ENCODE measurements at regions not wholly inside any gene's neighbourhood (a gene's known extent, or its start where the extent isn't known, plus 50 kb on each side); places are given as distances from the start of the nearest gene placed in this dataset.

- TF ChIP-seq, protein P1, sequence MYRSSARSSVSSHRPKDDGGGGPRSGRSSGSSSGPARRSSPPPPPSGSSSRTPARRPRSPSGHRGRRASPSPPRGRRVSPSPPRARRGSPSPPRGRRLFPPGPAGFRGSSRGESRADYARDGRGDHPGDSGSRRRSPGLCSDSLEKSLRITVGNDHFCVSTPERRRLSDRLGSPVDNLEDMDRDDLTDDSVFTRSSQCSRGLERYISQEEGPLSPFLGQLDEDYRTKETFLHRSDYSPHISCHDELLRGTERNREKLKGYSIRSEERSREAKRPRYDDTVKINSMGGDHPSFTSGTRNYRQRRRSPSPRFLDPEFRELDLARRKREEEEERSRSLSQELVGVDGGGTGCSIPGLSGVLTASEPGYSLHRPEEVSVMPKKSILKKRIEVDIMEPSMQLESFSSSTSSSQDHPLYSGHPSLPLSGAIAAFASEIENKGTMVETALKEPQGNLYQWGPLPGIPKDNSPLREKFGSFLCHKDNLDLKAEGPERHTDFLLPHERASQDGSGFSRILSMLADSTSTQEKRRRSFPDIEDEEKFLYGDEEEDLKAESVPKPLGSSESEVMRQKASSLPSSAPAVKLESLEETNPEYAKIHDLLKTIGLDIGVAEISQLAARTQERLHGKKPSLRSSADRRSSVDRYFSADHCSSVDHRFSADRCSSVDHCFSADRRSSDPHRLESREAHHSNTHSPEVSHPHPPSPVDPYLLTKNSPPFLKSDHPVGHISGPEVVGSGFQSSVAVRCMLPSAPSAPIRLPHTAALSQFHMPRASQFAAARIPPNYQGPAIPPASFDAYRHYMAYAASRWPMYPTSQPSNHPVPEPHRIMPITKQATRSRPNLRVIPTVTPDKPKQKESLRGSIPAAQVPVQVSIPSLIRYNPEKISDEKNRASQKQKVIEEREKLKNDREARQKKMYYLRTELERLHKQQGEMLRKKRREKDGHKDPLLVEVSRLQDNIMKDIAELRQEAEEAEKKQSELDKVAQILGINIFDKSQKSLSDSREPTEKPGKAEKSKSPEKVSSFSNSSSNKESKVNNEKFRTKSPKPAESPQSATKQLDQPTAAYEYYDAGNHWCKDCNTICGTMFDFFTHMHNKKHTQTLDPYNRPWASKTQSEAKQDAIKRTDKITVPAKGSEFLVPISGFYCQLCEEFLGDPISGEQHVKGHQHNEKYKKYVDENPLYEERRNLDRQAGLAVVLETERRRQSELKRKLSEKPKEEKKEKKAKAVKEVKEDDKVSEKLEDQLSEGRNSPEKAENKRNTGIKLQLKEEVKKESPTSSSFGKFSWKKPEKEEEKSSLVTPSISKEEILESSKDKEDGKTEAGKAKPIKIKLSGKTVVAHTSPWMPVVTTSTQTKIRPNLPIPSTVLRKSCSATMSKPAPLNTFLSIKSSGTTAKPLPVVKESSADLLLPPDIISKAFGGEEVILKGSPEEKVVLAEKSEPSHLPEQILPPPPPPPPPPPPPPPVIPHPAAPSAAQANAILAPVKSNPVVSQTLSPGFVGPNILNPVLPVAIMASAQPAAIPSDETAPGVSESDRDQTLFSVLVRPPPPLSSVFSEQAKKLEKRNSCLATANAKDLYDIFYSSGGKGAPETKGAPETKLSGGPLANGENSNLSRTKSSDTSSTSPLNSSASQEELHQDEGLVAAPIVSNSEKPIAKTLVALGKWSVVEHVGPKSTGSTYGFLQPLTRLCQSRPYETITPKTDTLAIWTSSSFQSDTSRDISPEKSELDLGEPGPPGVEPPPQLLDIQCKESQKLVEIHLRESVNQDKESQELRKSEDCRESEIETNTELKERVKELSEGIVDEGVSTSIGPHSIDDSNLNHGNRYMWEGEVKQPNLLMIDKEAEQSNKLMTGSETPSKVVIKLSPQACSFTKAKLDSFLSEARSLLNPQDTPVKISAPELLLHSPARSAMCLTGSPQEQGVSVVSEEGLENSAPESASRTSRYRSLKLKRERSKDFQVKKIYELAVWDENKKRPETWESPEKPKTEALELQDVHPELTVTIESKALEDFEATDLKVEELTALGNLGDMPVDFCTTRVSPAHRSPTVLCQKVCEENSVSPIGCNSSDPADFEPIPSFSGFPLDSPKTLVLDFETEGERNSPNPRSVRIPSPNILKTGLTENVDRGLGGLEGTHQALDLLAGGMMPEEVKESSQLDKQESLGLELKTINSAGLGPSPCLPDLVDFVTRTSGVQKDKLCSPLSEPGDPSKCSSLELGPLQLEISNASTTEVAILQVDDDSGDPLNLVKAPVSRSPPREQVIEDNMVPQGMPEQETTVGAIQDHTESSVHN (CRISPR knock-in tag; IDR thresholded peaks at IDR 0.05), result no peak
- TF ChIP-seq HNF4G (IDR thresholded peaks at IDR 0.05; ENCODE audit: borderline replicate concordance, low read depth, low read length), result no peak
- no peak for TF ChIP-seq HNF4G (CRISPR knock-in tag; IDR thresholded peaks at IDR 0.05; ENCODE audit: borderline replicate concordance, low read depth)
- TF ChIP-seq ZNF580 (CRISPR knock-in tag; IDR thresholded peaks at IDR 0.05; ENCODE audit: borderline replicate concordance, low read depth), result no peak
- TF ChIP-seq ZNF567 (CRISPR knock-in tag; IDR thresholded peaks at IDR 0.05; ENCODE audit: borderline replicate concordance), result no peak
These were observed 227.4 kb upstream of the BCOR start (continued) for GRCh38 chrX:40325161-40325560.

Measured in HepG2 (cell line).